ENCODE measurements at regions not wholly inside any gene's neighbourhood (a gene's known extent, or its start where the extent isn't known, plus 50 kb on each side); places are given as distances from the start of the nearest gene placed in this dataset.

DNA sequence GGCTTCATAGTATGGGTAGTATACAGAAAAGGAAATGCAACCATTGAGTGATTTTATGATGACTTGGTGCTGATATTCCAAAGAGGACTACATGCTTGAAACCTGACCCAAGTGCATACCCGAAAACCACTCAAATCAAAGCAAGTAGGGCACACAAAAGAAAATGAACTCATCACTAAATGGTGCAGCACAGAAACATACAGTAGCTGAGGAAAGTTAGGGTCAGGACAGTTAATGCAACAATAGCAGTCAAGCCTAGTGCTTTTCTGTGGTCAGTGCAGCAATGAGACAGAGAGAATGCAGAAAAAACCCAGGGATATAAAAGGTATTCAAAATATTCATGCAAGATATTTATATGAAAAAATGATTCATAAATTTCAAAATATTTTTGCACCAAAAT lies 711.1 kb downstream of the EPHA7 start:
- TF ChIP-seq CTCF (IDR thresholded peaks at IDR 0.05; ENCODE audit: low read length), result no peak
- no peak for TF ChIP-seq EZH2phosphoT487 (IDR thresholded peaks at IDR 0.05; ENCODE audit: low read length)

Measured in MM.1S (cell line).